GM04504 (cell line): ENCODE measurements at regions not wholly inside any gene's neighbourhood (a gene's known extent, or its start where the extent isn't known, plus 50 kb on each side); places are given as distances from the start of the nearest gene placed in this dataset.
A peak's percentile ranks its signal among the peaks of the same experiment; 100 is the strongest.

Source experiments
- DNase-seq: peaks from one replicate; pipeline ENCODE4 v3.0.0-alpha.2; 2012; ENCODE audit warnings: low read depth

DNA sequence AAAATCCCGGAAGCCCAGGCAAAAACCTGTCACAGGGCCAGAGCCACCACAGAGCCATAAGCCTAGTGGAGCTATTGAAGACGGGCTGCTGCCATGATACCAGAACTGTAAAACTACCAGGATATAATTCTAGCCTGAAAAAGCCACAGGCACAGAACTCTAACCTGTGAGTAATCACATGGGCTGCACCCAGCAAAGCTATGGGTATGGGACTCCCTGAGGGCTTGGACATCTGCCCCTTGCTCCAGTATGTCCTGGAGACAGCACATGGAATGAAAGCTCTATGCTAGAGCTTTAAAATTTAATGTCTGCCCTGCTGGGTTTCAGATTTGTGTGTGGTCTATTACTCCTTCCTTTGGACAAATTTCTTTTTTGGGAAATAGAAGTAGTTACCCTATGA is 2183.6 kb upstream of the CELF4 start:
- DNase-seq: peak; percentile 26

DNA sequence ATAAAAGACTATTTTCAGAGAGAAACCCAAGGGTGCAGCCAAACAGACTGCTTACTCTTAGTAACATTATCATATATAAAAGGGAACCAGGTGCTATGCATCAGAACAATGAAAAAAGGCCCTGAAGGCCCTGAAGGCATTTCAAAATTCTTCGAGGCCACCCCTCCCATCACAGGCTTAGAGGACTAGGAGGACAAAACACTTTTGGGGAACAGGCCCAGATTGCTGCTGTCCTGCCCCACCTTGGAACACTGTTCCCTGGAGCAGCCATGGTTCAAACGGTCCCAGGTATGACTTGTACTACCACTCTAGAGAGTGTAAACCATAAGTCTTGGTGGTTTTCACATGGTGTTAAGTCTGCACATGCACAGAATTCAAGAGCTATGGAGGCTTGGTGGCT is 2183.1 kb upstream of the CELF4 start:
- no peak for DNase-seq

DNA sequence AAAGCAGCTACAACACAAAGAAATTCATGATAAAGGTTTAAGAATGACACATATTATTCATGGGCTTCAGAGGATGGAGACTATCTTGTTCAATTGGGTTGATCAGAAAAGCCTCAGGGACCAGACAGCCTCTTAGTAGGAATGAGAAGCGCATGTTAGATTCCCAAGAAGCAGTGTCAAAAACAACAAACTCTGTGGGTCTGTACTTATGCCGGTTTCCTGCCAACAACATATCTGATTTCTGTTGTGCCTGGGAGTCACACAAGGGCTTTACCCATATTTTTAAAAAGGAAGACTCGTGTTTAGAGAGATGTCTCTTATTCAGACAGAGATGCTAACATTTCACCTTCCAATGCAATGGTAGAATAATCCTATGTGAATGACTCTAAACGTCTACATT is 2180.6 kb upstream of the CELF4 start:
- DNase-seq: no peak

DNA sequence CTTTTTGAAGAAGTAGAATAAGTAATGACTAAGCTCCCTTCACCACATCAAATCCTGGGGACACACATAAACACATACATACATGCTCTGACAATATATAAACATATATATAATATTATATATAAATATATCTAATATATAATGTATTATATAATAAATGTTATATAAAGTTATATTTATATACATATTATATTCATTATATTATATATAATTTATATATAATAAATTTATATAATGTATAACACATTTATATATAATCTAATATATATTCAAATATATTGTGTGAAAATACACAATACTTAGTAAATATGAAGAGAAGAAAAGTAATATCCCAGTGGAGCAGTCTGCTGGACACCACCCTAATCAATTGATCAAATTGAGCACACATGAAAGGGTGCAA is 2177.9 kb upstream of the CELF4 start:
- no peak for DNase-seq

DNA sequence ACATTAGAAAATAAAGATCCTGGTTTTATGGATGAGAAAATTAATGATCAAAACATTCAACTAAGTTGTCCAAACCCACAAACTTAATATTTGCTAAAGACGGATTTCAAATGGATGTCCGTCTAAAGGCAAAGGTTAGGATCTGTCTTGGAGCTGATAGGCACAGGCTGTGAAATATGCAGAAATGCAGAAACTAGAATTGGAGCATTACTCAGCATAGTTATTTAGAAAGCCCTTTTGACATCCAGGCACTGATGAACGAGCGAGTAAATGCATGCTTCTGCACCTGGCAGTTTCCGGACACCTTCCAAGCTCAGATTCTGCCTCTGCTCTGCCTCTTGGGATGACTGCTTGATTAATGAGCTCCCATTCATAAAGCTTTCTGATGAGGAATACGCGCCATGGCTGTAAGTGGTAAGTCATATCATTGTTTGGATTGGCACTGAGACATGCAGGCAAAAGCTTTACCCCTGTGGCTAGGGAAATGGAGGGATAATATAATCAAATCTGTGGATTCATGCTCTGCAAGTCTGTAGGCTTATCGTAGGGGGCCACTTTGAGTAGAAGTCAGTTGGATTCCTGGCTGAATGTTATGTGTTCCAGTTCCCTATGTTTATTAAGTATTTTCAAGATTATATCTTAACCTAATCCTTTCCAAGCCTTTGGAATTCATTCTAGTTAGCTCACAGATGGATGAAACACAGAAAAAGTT is 2176.3 kb upstream of the CELF4 start:
- DNase-seq: no peak

GRCh38 chr18:39737869-39738268 is 2172.3 kb upstream of the CELF4 start:
- DNase-seq: no peak

DNA sequence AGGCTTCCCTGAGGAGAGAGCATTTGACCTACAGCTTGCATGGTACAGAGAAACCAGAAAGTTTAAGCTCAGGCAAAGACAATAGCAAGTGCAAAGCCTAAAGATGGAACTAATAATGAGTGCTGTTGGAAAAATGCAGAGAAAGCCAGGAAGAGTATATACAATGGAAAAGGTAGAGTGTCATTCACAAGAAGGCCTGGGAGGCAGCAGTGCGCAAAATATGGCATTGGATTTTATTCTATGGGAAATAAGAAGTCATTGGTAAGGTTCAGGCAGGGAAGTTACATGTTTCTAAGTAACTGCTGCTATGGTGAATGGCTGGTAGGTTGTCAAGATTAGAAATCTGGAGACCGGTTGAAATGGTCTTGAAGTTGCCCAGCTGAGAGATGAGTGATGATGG is 2167.3 kb upstream of the CELF4 start:
- no peak for DNase-seq

GRCh38 chr18:39730606-39731005 is 2165.0 kb upstream of the CELF4 start:
- DNase-seq: no peak

DNA sequence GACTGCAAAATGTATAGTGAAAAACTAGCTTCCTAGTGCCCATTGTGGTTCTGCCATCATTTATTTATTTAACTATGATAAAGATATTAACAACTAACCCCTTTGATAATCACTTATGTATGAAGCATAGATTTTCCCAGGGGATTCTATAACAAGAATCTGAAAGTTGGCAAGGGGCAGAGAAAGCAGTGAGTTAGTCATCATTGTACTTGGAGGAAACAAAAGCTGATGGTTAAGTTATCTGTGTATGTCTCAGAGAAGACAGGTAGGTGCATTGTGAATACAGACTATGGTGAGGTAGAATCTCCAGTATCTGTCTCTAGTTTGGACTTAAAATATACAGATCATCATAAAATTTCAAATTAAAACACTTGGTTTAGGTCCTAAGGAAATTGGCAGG is 2159.1 kb upstream of the CELF4 start:
- DNase-seq: no peak

DNA sequence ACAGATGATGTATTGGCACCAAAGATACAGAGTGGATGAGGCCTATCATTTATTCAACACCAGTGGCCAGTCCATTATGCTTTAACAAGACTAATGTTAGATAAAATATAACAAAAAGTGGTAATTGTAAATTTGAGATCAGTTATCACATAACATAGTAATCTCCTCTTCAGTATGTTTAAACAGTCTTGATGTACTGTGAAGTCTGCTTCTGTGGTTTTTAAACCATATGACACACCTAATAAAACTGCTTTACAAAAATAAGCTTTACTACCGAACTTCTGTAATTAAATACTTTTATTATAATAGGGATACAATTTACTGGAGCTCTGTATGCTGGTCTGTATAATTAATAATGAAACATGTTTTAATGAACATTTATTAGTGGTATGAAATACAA is 2156.1 kb upstream of the CELF4 start:
- no peak for DNase-seq

DNA sequence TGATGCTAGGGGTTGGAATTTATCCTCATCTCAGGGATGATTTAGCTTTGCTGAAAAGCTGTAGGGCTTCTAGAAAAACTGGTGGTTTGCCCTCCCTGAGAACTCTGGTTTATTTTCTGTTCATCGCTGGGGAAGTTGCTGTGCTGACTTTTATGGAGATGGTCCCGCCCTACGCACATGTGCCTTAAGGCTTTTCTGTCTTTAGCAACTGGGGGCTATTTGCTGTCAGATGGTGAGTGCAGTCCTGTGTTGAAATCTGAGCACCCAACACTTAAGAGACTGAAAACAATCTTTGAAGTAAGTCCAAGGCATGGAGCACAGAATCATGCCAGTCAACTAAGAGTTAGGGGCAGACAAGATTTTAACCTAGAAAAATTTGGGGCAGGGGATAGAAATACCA is 2148.4 kb upstream of the CELF4 start:
- peak; percentile 14 for DNase-seq

DNA sequence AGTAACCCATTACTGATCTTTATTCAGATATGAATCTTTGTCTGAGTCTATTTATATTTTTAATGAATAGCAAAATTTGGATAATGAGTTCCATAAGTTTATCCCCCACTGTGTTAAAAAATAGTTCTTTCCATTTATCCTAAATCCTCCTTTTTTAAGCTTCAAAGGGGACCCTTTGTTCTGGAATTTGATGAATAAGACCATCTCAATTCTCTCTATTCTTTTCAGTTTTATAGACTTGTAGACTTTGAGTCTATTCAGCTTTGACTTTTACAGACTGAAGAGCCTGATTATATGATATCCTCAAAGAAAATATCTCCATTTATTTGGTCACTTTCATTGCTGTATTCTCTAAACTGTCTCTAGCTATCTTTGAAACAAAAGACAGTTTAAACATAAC is 2146.1 kb upstream of the CELF4 start:
- no peak for DNase-seq

- DNase-seq: no peak
These were observed 2139.8 kb upstream of the CELF4 start for GRCh38 chr18:39705362-39705761.

- DNase-seq: no peak
These were observed 2137.3 kb upstream of the CELF4 start for GRCh38 chr18:39702888-39703287.

DNA sequence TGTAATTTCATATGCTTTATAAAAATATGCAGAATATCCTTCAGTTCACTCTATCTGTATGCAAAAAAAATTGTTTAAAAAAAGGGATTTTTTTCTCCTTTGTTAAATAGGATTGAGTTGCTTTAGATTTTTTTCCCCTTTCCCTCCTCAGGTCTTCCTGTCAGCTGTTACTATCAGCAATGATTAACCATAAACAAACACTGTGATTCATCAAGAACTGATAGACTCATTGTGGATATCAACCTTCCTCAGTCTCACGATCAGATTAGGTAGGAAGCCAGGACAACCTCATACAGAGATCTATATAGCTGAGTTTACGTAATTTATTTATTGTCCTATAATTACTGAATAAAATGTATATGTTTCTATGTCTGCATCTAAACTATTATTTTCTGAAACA is 2136.2 kb upstream of the CELF4 start:
- no peak for DNase-seq

DNA sequence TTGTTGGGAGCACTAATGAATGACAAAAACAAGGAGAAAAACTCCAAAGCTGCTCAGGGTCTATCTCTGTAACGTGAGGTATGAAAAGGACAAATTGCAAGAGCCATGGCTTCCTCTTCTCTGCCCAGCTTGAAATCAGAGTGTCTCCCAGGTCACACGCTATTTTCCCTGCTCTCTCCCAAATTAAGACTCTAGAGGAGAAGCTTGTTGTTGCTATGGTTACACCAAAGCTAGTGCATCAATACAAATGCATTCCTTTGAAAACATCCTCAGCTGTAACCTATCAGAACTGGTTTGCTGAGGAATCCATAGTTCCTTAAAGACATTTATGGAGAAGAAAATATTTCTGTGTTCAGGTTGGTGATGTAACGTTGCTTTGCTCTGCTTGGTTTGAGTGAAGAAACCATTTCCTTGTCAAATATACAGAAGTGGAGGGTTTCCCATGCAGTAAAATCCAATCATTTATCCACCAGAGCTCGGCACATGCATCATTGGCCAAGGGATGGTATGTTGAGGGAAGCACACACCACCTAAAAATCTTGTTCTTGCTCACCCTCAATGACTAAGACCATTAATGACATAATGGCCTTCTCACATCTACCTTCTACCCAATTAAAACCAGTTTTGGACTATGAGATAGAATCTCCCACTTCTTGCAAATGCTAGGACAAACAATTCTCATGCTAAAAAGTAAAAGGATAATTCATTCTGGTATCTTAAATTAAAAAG is 2135.6 kb upstream of the CELF4 start:
- peak; percentile 6 for DNase-seq

DNA sequence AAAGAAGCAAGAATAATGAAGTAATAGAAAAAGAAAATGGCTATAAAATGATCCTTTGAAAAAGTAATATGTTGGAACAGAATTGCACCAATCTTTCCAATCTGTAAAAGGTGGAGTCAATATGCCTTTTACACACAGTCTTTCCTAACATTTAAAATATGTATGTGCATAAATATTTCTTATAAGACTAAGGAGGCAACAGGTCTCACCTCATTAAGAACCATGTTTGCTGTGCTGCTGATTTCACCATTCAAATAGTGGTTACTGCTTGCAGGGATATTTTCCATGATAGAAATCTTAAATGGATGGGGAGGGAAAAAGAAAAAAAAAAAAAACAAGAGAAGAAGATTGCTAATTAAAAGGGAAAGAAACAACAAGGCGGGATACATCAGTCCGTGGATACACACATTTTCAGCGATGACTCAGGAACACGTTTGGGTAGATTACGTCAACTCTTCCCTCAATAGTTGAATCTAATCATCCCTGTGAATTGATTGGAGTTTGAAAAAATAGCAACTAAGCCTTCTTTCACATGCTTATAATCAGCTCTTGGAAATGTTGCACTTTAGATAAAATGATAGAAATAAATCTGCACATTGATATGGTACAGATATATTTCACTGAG is 2133.9 kb upstream of the CELF4 start:
- DNase-seq: no peak

DNA sequence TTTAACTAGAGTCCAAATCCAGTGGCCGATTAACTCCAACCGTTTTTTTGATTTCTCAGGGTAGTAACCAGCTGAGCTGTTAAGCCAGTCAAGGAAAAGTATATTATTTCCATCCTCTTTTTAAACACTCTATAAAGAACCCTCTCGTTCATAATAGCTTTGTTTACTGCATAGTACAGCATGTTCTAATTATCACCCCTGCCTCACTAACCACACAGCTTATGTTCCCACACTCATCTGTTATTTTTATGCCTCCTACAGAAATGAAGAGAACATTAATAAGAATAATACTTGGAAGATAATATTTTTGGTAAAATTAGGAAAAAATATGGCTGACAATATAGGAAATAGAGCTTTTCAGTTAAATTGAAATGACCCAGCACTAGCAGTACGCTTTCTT is 2132.8 kb upstream of the CELF4 start:
- no peak for DNase-seq

DNA sequence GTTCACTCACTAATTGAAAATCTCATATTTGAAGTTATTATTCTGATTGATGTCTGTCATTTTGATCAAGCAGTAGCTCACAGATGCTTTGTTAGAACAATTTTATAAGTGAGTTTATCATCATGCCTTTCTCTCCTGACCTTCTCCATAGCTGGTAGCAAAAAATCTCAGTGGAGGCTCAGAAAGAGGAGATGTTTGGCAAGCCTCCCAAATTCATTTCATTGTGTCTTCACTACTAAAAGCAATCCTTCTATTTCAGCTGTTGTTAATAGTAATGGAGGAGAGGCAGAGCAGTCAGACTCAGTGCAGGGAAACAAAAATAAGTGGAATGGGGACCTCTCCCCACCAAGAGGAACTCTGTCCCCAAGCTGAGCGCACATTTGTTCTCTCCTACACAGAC is 2127.8 kb upstream of the CELF4 start:
- DNase-seq: no peak

DNA sequence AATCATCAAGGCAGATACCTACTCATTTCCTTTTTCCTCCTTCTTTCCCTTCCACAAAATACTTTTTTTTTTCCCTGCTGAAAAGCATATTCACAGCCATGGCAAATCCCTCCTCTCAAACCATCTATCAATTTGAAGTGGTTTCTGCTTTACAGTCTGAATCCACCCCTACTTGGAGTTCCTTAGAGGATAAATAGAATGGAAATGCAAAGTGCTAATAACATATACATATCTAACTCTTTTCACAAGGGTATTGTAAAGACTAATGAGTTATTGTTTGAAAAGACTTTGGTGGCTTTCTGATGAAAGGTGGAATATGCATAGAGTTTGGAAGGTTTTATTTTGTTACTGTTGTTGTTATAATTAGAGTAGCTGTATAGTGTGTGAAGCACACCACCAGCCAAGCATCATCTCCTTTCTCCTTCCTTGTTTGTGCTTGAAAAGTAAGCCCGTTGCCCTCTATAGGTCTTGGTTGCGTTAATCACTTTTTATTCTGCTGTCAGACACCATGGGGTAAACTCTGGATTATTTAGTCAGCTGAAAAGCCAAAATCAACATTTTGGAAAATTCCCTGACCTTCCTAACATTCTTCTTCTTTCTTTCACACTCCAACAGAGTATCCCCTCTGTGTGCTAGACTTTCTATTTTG is 2126.9 kb upstream of the CELF4 start:
- no peak for DNase-seq

- DNase-seq: no peak
These were observed 2119.8 kb upstream of the CELF4 start for GRCh38 chr18:39685303-39685902.

GRCh38 chr18:39681061-39681460 is 2115.5 kb upstream of the CELF4 start:
- no peak for DNase-seq

DNA sequence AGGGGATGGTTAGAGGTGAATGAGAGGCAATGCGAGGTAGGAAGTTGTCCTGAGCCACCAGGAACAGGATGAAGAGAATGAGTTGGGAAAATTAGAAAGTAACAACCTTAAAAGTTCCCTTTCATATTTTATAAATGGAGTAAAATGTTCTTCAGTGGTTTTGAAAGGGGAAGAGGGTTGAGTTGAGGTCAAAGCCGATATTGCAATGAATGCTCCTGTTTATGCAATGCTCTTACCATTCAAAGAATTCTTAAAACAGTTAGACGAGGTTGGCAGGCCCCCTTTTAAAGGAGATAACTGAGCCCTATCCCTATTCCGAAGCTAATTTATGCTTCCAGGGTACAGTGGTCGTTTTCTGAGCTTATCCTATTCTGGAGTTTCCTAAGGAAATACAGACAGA is 2110.3 kb upstream of the CELF4 start:
- DNase-seq: no peak
